ENCODE measurements at regions not wholly inside any gene's neighbourhood (a gene's known extent, or its start where the extent isn't known, plus 50 kb on each side); places are given as distances from the start of the nearest gene placed in this dataset.

DNA sequence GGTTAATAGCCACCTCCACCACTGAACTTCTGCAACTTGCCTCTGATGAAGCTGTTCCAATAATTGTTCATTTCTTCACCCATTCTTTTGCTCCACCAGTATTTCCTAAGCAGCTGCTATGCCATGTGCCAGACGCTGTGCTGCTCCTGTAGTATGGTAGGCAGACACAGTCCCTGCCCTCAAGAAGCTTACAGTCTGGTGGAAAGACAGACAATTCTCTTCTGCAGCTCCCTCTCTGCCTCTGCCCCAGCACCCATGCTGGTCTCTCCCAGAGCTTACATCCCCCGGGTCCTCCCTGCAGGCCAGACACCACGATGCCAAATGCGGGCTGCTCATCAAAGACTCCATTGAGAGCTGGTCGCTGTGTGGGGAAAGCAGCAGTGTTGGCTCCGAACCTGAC is 111.6 kb upstream of the ESRRB start:
- Mint-ChIP-seq H3K4me3 (no peak overlapping the region), H3K27me3 (ENCODE audit: insufficient read depth) (no peaks in the 10 kb centered on the region), H3K9me3 (no peaks in the 10 kb centered on the region), H3K27ac (no peak overlapping the region), H3K36me3 (ENCODE audit: low read depth) (no peaks in the 10 kb centered on the region), H3K4me1 (ENCODE audit: low read depth) (no peaks in the 10 kb centered on the region)
- DNase-seq (ENCODE audit: low spot score), result no peak
- intact Hi-C loops (cut with micrococcal nuclease), result no loop called here

DNA sequence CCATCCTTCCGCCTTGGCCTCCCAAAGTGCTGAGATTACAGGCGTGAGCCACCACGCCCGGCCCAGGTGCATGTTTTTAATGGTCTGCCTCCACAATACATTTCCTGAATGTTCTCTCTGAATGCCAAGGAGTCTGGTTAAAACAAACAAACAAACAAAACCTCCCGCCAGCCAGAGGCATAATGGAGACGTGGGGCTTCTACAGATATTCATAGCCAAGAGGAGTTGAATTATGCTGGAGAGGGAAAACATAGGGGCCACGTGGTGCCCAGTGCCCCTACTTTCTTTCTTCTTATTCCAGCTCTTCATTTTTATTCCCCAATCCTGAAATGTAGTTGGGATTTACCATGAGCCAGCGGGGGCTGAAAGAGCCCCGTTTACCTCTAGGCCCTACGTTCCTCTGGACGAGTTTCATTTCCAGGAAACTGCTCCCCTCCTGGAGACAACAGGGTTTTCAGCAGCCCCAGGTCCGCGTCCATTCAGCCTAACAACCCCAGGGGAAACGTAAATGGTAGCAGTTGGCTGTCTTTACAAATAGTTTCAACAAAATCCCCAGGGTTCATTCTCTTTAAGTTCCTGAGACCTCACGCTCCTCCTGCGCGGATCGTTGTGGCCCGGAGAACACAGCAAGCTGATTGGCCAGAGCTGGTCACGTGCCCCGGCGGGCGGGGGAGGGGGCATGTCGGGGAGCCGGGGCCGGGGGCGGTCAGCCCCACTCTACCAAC is 108.5 kb upstream of the ESRRB start:
- Mint-ChIP-seq H3K9me3 (no peaks in the 10 kb centered on the region), H3K36me3 (ENCODE audit: low read depth) (no peaks in the 10 kb centered on the region), H3K27me3 (ENCODE audit: insufficient read depth) (no peaks in the 10 kb centered on the region), H3K4me1 (ENCODE audit: low read depth) (no peaks in the 10 kb centered on the region), H3K4me3 (peak overlapping the region; percentile 16), H3K27ac (no peak overlapping the region)
- intact Hi-C loops (cut with micrococcal nuclease), result no loop called here
- DNase-seq (ENCODE audit: low spot score), result no peak

DNA sequence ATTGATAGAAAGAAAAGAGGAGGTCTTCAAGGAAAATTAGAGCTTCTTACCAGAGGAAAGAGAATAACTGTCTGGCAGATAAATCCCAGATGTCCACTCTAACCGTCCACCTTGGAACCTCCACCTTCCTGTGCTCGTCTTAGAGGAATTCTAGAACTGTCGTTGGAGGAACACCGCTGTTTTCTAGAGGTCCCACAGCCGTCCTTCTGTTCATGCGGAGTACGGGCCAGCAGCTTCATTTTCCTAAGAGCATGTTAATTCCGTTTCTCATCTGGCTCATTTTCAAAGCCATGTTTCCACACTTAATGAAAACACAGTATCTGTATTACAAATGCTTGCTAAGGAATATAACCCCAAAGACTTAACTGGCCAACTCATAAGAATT is 107.9 kb upstream of the ESRRB start:
- Mint-ChIP-seq H3K4me1 (ENCODE audit: low read depth) (no peaks in the 10 kb centered on the region), H3K9me3 (no peaks in the 10 kb centered on the region), H3K27me3 (ENCODE audit: insufficient read depth) (no peaks in the 10 kb centered on the region), H3K4me3 (no peak overlapping the region), H3K36me3 (ENCODE audit: low read depth) (no peaks in the 10 kb centered on the region), H3K27ac (no peak overlapping the region)
- intact Hi-C loops (cut with micrococcal nuclease), result no loop called here
- DNase-seq (ENCODE audit: low spot score), result no peak

DNA sequence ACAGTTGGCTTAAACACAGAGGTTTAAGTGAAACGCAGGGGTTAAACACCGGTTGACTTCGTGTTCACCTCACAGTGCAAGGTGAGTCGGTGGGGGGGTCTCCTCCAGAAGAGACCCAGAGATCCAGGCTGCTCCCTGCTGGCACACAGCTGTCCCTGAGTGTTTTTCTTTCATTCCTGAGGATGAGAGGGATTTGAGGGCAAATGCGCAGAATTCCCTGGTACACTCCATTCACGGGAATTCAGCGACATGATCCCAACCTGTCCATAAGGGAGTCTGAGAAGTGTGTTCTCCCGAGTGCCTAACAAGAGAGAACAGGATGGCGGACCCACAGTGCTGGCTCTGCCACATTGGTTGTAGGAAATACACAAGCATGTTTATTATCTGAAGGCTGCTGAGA is 107.2 kb upstream of the ESRRB start:
- H3K27me3 Mint-ChIP-seq (ENCODE audit: insufficient read depth), result no peaks in the 10 kb centered on the region
- DNase-seq (ENCODE audit: low spot score), result no peak

DNA sequence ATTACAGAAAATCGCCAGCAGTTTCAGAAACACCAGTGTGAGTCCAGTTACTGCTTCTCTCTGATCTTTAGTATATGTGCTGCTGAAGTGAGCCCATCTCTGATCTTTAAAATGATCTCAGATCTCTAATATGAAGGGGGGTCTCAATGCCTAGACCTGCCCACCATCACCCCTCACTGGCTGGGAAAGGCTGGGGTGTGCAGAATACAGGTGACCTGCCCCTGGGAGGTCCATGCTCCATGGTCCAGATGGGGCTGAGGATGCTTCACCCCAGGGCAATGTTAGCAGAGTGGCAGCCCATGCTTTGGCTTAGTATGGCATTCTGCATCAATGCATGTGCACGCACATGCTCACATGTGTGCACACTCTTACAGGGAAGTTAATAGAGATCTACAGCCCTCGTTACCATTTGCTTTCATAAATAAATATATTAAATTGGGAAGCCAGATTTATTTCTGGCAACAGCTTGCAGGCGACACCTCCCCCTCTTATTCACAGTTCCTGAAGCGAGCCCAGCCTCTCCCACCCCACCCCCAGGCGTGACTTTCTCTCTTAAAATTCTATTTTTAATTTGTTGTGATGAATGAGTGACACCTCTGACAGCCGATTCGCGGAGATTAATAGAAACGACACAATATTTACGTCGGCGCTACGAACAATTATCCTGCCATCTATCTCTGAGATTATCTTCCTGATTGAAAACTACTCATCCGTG is 104.7 kb upstream of the ESRRB start:
- Mint-ChIP-seq H3K36me3 (ENCODE audit: low read depth) (no peaks in the 10 kb centered on the region), H3K9me3 (no peaks in the 10 kb centered on the region), H3K27me3 (ENCODE audit: insufficient read depth) (no peaks in the 10 kb centered on the region), H3K27ac (no peak overlapping the region), H3K4me3 (no peak overlapping the region), H3K4me1 (ENCODE audit: low read depth) (no peaks in the 10 kb centered on the region)
- DNase-seq (ENCODE audit: low spot score), result no peak
- intact Hi-C loops (cut with micrococcal nuclease), result no loop called here

More for the DNA sequence above, 107.2 kb upstream of the ESRRB start:
- intact Hi-C loops (cut with micrococcal nuclease), result no loop called here
- no peaks in the 10 kb centered on the region for H3K4me1 Mint-ChIP-seq (ENCODE audit: low read depth)
- H3K27ac Mint-ChIP-seq, result no peak overlapping the region
- H3K36me3 Mint-ChIP-seq (ENCODE audit: low read depth), result no peaks in the 10 kb centered on the region
- no peak overlapping the region for H3K4me3 Mint-ChIP-seq
- H3K9me3 Mint-ChIP-seq, result no peaks in the 10 kb centered on the region

DNA sequence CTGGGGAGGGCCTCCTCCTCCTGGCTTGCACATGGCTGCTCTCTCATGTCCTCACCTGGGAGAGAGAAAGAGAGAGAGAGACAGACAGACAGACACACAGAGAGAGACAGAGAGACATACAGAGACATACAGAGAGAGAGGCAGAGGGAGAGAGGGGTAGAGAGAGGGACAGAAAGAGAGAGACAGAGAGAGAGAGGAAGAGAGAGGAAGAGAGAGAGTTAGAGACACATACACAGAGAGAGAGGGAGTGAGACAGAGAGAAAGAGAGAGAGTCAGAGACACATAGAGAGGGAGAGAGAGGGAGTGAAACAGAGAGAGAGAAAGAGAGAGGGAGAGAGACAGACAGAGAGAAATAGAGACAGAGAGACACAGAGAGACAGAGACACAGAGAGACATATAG is 103.6 kb upstream of the ESRRB start:
- H3K4me1 Mint-ChIP-seq (ENCODE audit: low read depth), result no peaks in the 10 kb centered on the region
- H3K36me3 Mint-ChIP-seq (ENCODE audit: low read depth), result no peaks in the 10 kb centered on the region
- DNase-seq (ENCODE audit: low spot score), result no peak
- H3K27ac Mint-ChIP-seq, result no peak overlapping the region
- no peaks in the 10 kb centered on the region for H3K27me3 Mint-ChIP-seq (ENCODE audit: insufficient read depth)
- no peak overlapping the region for H3K4me3 Mint-ChIP-seq
- H3K9me3 Mint-ChIP-seq, result no peaks in the 10 kb centered on the region
- intact Hi-C loops (cut with micrococcal nuclease), result no loop called here

DNA sequence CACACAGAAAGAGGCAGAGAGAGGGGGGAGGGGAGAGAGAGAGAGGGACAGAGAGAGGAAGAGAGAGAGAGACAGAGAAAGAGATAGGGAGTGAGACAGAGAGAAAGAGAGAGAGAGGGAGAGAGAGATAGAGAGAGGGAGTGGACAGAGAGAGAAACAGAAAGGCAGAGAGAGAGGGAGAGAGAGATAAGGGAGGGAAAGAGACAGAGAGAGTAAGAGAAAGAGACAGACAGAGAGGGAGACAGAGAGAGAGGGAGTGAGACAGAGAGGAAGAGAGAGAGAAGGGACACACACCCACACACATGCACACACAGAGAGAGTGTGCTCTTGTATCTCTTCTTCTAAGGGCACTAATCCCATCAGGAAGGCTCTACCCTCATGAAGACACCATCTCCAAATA is 103.2 kb upstream of the ESRRB start:
- DNase-seq (ENCODE audit: low spot score), result no peak
- H3K36me3 Mint-ChIP-seq (ENCODE audit: low read depth), result no peaks in the 10 kb centered on the region
- H3K27ac Mint-ChIP-seq, result no peak overlapping the region
- no peaks in the 10 kb centered on the region for H3K4me1 Mint-ChIP-seq (ENCODE audit: low read depth)
- no peaks in the 10 kb centered on the region for H3K9me3 Mint-ChIP-seq
- no peaks in the 10 kb centered on the region for H3K27me3 Mint-ChIP-seq (ENCODE audit: insufficient read depth)
- H3K4me3 Mint-ChIP-seq, result no peak overlapping the region
- intact Hi-C loops (cut with micrococcal nuclease), result no loop called here

DNA sequence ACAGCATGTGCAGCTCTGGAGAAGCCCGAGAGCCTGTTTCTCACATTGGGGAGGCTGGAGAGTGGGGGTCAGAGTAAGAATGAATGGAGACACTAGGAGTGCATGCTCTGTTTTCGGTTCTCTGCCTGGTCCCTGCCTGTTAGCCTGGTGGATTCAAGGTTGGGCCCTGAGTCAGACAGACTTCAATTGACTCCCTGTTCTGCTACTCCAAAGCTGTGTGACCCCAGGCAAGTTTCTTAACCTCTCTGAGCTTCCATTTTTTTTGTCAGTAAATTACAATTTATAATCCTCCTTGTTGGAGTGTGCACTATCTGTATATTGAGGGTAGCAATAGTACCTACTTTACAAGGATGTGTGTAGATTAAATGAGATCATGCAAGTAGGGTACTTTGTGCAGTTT is 102.6 kb upstream of the ESRRB start:
- intact Hi-C loops (cut with micrococcal nuclease), result no loop called here
- H3K4me3 Mint-ChIP-seq, result no peak overlapping the region
- H3K36me3 Mint-ChIP-seq (ENCODE audit: low read depth), result no peaks in the 10 kb centered on the region
- H3K4me1 Mint-ChIP-seq (ENCODE audit: low read depth), result no peaks in the 10 kb centered on the region
- H3K9me3 Mint-ChIP-seq, result no peaks in the 10 kb centered on the region
- DNase-seq (ENCODE audit: low spot score), result no peak
- no peak overlapping the region for H3K27ac Mint-ChIP-seq
- no peaks in the 10 kb centered on the region for H3K27me3 Mint-ChIP-seq (ENCODE audit: insufficient read depth)

DNA sequence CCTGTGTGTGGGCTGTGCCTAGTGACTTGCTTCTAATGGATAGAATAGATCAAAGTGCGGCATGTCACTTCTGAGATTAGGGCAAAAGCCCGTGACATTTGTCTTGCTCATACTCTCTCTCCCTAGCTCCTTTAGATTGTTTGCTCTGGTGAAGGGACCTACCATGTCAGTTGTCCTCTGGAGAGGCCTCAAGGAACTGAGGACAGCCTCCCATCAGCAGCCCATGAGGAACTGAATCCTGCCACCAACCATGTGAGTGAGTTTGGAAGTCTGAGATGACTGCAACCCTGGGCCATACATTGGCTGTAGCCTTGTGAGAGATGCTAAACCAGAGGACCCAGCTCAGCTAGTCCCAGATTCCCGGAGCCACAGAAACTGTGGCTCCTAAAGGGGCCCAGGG is 101.6 kb upstream of the ESRRB start:
- H3K9me3 Mint-ChIP-seq, result no peaks in the 10 kb centered on the region
- no peaks in the 10 kb centered on the region for H3K36me3 Mint-ChIP-seq (ENCODE audit: low read depth)
- no peak for DNase-seq (ENCODE audit: low spot score)
- H3K4me1 Mint-ChIP-seq (ENCODE audit: low read depth), result no peaks in the 10 kb centered on the region
- H3K27ac Mint-ChIP-seq, result no peak overlapping the region
- no peak overlapping the region for H3K4me3 Mint-ChIP-seq
- intact Hi-C loops (cut with micrococcal nuclease), result no loop called here
- no peaks in the 10 kb centered on the region for H3K27me3 Mint-ChIP-seq (ENCODE audit: insufficient read depth)

DNA sequence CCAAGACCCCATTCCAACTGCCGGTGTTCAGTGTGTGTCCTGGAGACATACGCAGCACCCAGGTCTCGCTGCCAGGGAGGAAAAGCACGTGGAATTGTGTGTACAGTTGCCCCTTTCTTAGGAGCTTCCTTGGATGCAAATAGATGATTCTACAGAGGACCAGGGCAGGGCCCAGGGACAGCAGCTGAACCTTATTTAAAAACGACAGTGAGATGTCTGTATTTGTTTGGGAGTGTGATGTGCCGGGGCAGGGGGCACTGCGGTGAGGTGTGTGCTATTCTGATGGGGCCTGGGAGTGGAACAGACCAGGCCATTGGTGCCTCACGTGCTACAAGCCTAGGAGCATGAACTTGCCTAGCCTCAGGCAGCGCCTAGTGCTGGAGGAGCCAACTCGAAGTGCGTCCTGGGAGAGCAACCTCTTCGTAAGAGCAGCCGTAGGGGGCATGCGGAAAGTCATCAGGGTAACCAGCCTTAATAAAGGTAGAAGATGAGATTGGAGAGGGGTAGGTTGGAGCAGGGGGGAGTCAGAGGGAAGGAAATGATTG is 98.3 kb upstream of the ESRRB start:
- no peak for DNase-seq (ENCODE audit: low spot score)
- Mint-ChIP-seq H3K4me3 (no peak overlapping the region), H3K27me3 (ENCODE audit: insufficient read depth) (peaks cover 4% of the 10 kb centered on the region), H3K36me3 (ENCODE audit: low read depth) (no peaks in the 10 kb centered on the region), H3K27ac (no peak overlapping the region), H3K9me3 (no peaks in the 10 kb centered on the region), H3K4me1 (ENCODE audit: low read depth) (no peaks in the 10 kb centered on the region)
- intact Hi-C loops (cut with micrococcal nuclease), result no loop called here

DNA sequence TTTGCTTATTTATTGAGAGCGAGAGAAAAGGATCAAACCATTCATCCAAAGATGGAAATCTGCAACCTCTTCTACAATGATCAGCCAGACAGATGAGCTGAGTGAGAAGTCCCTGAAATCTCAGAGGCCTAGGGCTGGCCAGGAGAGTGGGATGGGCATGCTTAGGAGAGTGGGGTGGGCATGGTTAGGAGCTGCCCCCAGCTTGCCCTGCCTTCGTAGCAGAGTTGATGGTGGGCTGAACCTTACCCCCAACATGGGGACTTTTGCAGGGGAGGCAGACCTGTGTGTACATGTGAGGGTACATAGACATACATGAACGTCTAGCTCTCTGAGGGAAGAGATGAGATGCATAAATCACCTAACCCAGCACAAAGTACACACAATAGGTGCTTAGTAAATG is 95.7 kb upstream of the ESRRB start:
- peaks cover 12% of the 10 kb centered on the region for H3K27me3 Mint-ChIP-seq (ENCODE audit: insufficient read depth)
- H3K36me3 Mint-ChIP-seq (ENCODE audit: low read depth), result no peaks in the 10 kb centered on the region
- no peak overlapping the region for H3K4me3 Mint-ChIP-seq
- H3K4me1 Mint-ChIP-seq (ENCODE audit: low read depth), result no peaks in the 10 kb centered on the region
- H3K9me3 Mint-ChIP-seq, result no peaks in the 10 kb centered on the region
- no peak overlapping the region for H3K27ac Mint-ChIP-seq
- DNase-seq (ENCODE audit: low spot score), result no peak
- intact Hi-C loops (cut with micrococcal nuclease), result no loop called here

DNA sequence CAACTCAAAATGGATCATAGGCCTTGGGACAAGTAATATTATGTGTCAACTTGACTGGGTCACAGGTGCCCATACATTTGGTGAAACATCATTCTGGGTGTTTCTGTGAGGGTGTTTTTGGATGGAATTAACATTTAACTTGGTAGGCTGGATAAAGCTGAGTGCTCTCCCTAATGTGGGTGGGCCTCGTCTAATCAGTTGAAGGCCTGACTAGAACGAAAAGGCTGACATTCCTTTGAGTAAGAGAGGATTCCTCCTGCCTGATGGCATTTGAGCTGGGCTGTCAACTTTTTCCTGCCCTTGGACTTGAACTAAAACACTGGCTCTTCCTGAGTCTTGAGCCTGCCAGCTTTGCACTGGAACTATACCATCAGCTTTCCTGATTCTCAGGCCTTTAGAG is 93.4 kb upstream of the ESRRB start:
- H3K9me3 Mint-ChIP-seq, result no peaks in the 10 kb centered on the region
- DNase-seq (ENCODE audit: low spot score), result no peak
- H3K4me1 Mint-ChIP-seq (ENCODE audit: low read depth), result no peaks in the 10 kb centered on the region
- no peaks in the 10 kb centered on the region for H3K36me3 Mint-ChIP-seq (ENCODE audit: low read depth)
- H3K4me3 Mint-ChIP-seq, result no peak overlapping the region
- intact Hi-C loops (cut with micrococcal nuclease), result no loop called here
- no peak overlapping the region for H3K27ac Mint-ChIP-seq
- peaks cover 15% of the 10 kb centered on the region for H3K27me3 Mint-ChIP-seq (ENCODE audit: insufficient read depth)

DNA sequence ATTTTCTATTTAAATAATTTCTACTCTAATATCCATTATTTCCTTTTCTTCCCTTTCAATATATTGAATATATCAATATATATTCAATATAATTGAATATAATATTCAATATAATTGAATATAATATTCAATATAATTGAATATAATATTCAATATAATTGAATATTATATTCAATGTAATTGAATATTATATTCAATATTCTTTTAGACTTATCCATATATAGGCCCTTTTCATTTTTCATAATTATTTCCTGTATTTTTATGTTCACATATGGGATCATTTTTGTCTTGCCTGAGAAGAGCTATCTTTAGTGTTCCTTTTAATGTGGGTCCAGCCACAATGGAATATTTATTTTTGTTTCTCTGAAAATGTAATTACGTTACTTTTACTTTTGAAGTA is 88.9 kb upstream of the ESRRB start:
- Mint-ChIP-seq H3K27me3 (ENCODE audit: insufficient read depth) (peaks cover 11% of the 10 kb centered on the region), H3K36me3 (ENCODE audit: low read depth) (no peaks in the 10 kb centered on the region), H3K9me3 (no peaks in the 10 kb centered on the region), H3K4me1 (ENCODE audit: low read depth) (no peaks in the 10 kb centered on the region), H3K4me3 (no peak overlapping the region), H3K27ac (no peak overlapping the region)
- DNase-seq (ENCODE audit: low spot score), result no peak
- intact Hi-C loops (cut with micrococcal nuclease), result no loop called here

All from activated T-helper 1 cell treated with anti-CD3 and anti-CD28 coated beads, Interleukin-12 subunit alpha, Interleukin-12 subunit beta, Interleukin-2, Interleukin-4 antibody, amounts not matched to agents 30 ng/mL and 10 ng/mL and 1 ng/mL, durations not matched to agents 14 hours and 24 hours and 36 hours (primary cell).